GM18868 (cell line): ENCODE measurements at regions not wholly inside any gene's neighbourhood (a gene's known extent, or its start where the extent isn't known, plus 50 kb on each side); places are given as distances from the start of the nearest gene placed in this dataset.

Experiments
- ATAC-seq: cut with Tn5 transposase; IDR thresholded peaks from one replicate; pipeline ENCODE4 v1.9.1; 2021; ENCODE audit warnings: mild to moderate bottlenecking, moderate library complexity; ENCODE audit not compliant: unreplicated experiment

DNA sequence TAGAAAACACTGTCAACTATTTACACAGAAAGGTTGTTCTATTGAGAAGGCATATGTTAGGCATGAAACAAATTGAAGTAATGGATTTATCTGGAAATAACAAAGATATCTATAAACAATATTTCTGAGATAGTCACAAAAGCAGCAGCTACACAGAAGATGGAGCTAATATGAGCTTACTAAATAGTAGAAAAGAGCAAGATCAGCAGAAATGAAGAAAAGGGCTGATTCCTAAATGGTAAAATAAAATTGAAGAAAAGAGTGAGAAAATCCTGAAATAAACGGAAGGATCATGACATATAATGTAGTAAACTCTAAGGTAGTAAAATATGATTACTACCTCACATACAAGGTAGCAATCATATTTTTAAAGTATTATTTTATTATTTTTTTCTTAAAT, 1263.9 kb downstream of the FSCB start:
- ATAC-seq = no peak

DNA sequence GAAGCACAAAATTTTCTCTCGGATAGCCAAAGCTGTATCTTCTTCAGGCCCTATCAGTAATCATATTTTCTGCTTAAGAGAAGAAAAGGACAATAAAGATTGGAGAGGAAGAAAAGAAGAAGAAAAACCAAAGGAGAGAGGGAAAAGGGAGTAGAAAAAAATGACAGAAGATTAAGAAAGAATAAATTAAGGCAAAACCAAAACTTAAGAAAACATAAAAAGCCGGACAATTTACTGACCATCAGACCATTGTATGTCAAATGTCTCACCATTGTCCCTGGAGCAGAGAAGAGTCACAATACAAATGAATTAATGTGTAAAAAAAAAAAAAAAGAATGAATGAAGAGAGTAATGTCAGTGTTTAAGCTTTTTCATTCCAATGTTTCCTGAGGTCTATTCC, 1274.8 kb downstream of the FSCB start:
- ATAC-seq = no peak

DNA sequence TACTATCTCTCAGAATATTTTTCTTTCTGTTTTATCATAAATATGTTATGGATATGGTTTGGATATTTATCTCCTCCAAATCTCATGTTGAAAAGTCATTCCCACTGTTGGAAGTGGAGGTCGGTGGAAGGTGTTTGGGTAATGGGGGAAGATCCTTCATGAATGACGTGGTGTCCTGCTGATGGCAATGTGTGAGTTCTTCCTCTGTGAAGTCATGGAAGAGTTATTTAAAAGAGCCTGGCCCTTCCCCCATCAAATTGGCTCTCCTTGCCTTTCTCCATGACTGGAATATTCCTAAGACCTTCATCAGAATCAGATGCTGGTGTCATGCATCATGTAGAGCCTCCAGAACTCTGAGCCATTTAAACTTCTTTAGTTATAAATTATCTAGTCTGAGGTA, 1291.6 kb downstream of the FSCB start:
- ATAC-seq = no peak

DNA sequence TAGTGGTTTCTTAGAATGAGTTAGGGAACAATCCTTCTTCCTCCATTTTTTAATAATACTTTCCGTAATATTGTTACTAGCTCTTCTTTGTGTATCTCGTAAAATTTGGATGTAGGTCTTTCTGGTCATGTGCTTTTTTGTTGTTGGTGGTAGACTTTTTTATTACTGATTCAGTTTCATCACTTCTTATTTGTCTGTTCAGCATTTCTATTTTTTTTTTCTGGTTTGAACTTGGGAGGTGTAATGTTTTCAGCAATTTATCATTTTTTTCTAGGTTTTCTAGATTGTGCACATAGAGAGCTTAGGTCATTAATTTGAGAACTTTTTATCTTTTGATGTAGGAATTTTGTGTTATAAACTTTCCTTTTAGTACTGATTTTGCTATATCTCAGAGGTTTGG, 1299.9 kb downstream of the FSCB start:
- ATAC-seq = no peak

DNA sequence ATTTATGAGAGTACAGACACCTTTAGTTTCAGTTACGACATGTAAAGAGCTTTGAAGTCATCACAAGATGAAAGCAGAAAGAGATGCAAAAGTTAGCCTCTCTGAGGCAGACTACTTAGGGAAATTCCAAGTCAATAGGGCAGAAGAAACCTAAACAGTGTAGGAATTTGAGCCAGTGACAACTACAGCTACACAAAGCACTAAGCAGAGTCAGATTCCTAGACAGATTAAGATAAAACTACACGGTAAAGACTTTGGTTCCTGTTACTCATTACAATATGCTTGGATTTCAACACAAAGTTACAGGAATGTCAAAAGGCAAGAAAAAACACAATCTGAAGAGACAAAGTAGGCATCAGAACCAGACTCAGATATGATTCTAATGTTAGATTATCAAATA, 1302.3 kb downstream of the FSCB start:
- ATAC-seq = no peak

DNA sequence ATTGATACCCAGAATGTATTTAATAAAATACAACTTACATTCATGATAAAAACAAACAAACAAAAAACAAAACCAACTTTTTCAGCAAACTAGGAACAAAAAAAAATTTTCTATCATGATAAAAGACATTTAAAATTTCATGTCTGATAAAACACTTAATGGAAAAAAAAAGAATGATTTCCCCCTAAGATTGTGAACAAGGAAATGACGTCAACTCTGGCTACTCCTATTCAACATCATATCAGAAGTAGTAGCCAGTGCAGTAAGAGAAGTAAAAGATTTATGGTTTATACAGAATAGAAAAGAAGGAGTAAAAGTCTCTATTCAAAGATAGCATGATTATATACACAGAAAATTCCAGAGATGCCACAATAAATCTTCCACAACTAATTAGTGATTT, 1306.6 kb downstream of the FSCB start:
- no peak for ATAC-seq

DNA sequence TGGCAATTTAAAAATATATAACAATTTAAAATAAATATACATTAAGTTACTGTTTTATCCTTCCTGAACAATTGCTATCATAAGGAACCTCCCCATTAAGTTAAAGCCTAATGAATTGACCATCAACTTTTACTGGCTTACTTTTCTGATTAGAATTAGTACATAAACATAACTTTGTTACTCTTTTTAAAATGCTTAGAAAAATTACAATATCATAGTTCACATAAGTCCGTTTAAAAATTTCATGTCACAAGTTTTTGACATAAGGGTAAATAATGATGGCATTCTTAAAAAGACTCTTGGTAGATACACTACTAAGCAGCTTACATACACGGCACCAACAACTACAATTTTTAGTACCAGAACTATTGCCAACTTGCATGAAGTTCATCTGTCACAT, 1308.6 kb downstream of the FSCB start:
- no peak for ATAC-seq

DNA sequence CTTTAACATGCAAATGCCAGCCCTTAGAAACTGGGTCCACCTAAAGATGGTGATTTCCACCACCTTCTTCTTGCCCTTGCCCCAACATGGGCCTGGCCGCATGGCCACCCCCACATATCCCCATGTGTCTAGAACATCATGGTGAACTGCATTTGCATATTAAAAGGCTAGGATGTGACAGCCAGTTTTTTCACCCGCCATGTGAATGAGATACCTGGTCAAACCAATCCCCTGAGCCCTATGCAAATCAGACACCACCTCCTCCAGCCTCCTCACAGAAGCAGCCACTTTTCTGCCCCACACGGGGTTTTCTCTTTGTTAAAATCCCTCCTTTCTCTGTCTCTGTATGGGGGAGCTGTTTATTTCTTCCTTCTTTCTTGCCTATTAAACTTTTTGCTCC, 1322.5 kb downstream of the FSCB start:
- ATAC-seq = no peak

DNA sequence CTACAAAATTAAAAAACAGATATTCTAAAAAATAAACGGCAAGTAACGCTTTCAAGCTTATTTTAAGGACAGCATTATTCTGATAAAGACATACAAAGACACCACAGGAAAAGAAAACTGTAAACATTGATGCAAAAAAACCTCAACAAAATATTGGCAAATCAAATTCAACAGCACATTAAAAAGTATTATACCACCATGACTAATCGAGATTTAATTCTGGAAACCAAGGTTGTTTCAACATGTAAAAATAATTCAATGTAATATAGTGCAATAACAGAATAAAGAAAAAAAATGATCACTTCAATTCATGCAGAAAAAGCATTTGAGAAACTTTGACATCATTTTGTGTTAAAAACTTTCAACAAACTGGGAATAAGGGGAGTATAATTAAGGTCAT, 1323.2 kb downstream of the FSCB start:
- ATAC-seq = no peak

DNA sequence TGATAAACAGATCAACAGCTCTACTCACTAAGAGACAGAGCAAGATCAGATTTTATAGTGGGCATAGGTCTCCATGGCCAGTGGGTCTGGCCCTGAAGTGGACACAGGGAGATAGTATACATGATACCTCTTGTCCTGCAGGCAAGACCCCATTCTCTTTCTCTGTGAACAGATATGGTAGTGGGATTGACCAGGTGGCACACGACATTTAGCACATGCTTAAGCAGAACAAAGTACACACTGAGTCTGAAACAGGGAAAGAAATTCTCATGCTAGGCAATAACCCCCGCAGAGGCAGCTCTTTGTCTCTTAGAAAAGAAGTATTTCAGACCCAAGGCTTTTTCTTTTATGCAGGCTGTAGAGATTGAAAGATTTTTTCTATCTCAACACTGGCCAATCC, 1331.2 kb downstream of the FSCB start:
- no peak for ATAC-seq

DNA sequence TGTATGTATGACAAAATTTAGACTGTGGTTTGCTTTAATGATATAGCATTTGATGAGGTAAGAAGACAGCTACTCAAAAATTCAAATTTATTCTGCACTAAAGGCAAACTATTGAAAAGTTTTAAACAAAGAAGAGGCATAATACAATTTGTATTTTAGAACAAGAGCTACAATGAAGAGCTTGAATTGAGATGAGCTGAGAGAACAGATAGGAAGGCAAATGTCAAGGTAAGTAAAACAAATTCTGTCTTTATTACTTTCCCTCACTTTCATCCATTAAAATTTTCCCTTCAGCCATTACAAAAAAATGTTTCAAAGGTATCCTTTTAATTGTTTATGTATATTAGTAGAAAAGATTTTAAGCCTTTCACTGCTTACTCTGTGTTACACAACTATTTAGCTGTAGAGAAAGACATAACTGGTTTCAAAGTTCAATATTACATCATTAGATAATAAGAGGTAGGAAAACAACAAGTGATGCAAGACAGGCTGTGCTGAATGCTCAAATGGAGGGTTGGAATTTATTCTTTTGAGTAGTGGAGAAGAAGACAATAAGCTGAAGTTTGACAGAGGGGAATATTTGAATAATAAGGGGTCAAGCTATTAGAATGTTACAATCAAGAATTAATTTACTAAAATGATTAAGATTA, 1334.1 kb downstream of the FSCB start:
- no peak for ATAC-seq

DNA sequence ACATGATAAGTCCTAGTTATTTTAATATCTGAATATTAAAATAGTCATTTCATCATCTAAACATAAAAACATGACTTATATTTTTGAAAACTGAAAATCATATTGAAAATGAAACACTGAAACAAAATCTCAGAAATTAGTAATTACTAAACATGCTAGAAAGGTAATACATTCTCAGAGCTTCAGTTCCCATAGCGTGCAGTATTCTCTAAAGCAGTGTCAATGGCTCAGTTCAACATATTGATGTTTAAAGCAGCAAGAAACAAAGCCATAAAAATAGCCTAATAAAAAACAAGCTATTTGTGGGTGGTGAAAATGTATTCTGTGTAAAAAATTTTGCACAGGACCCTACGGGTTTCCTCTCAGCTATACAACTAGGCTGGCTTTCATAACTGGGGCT, 1337.4 kb downstream of the FSCB start:
- peak; percentile 89 for ATAC-seq

DNA sequence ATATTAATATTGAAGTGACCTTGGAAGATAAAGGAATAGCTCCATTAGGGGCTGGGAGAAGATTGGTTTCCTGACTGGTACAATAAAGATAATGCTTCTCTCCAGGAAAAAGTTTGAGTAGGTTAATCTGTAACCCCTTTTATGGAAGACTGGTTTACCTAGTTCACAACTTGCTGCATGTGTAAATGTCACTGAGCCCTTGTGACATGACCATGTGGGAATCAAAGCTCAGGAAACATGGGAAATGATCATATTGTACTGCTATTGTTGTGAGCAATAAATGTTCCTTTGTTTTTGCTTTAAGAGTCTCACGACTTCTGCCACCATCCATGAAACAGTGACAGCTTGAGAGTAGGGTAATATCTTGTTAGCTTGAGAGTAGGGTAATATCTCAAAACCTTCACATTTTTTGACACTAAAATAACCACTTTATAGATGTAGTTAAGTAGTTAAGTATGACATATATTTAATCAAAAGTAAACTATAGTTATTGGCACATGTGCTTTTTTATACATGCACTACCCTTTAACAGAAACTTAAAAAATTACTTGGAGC, 1338.6 kb downstream of the FSCB start:
- no peak for ATAC-seq

DNA sequence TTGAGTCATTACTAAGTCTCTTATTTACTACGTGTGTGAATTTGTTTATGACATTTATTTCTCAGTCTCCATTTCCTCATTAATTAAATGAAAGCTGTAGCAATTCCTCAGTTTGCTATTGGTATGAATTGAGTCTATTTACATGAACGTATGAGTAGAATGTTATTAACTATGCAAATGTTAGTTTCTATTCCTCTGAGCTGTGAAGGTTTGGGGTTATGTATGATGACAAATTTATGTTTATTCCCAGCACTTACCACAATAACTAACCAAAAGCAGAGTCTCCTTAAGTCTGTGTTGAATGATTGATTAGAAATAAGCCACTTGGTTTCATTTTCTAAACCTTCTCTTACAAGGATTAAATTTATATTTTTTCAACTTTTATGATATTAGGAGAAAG, 1340.9 kb downstream of the FSCB start:
- ATAC-seq = peak; percentile 28

DNA sequence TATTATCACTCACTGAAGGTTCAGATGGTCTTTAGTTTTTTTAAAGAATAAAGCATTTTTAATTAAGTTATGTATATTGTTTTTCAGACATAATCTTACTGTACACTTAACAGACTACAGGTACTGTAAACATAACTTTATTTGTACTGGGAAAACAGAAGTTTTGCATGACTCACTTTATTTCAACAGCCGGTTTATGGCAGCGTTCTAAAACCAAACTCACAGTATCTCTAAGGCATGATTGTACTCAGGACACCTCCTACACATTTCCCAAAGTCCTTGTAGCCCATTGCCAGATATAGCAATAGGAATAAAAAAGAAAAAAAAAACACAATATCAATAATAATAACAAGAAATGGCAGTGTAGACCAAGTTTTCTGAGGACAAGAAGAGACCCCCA, 1341.4 kb downstream of the FSCB start:
- ATAC-seq = no peak

DNA sequence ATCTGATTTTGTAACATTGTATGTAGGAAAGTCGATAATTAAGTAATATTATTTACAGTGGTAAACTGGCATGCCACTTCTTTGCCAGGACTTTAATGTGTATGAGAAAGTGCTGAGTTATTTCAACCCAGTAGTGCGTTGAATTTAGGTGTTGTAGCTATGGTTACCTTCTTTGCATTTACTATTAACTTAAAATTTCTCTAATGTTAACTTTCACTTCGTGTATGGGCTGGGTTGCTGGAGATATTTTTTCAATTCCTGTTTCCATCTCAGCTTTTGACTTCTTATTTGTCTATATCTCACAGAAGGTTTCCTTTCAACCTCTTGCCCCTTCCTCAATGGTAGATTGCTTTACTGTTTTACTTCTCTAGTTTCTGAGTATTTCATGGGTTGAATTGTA, 1345.6 kb downstream of the FSCB start:
- ATAC-seq = peak; percentile 81

DNA sequence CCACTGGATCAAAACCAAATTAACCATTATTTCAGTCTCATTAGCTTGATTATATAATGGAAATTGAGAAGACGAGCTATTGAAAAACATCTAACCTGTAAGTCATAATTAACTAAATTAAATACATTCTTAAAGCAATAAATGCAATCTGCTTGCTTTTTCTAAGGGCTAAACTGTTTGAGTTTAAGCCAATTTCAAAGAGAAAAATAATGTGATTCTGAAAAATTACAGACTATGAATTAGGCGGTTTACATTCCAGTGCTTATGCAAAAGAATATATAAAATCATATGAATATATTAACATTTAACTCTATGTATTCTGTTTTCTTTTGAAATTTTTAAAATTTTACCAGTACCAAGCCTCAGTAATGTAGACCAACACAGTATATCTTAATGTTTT, 1349.4 kb downstream of the FSCB start:
- ATAC-seq = no peak

DNA sequence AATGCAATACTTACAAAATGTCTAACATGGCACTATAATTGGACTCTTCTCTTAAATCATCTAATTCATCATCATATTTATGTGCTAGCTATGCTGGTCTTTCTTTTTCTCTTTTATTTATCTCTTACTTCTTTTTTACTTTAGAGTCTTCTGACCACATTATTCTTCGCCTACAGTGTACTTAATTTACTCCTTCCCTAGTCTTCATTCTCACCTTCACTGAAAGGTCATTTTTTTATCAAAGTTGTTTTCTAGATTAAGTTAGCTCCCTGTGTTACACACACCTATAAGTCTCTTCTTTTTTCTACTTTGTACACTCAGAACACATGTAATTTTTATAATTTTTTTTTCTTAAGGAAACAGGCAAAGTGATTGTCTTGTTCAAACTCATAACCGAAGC, 1351.2 kb downstream of the FSCB start:
- ATAC-seq = no peak

DNA sequence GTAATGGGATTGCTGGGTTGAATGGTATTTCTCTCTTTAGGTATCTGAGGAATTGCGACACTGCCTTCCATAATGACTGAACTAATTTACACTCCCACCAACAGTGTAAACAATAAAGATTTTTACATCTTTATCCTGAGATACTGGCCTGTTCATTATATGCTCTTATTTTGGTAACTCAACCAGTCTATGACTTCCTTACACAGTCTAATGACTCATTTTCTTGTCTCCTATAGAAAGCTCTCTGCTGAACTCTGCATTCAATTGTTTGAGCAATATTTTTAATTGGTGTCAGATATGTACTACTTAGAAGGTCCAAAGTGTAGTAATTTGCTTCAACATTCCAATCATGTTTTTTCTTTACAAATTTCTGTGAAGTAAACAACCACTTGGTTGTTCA, 1351.8 kb downstream of the FSCB start:
- ATAC-seq = no peak

DNA sequence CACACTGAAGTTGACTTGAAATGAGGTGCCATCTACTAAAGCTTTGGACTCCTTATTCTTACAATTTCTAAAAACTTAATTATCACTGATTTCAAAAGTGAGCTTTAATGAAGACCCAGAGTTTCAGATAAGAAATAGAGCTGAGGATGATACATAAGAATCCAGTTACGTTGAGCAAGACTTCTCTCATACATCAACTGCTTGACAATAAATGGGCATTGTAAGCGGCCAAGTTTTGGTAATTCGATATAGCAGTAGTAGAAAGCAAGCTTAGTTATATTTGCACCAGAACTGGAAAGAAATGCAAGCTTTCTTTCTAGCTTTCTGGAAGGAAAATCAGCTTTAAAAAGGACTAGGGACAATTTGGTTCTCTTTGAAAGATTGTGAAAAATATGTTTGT, 1359.6 kb downstream of the FSCB start:
- no peak for ATAC-seq

DNA sequence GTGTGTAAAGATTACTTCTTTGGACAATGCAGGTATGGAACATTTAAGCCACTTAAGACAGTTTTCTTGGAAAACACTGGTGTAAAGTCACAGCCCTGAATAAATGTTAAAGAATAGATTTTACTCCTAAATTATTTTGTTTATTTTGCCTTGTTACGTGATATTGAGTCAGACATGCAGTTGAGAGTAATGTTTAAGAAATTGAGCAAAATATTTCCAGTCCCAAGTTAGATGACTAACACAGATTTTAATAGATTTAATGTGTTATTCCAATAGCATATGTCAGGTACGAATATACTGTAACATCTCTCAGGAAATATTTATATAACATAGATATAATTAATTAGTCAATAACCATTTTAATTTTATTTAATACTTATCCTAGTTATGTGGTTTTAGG, 1361.7 kb downstream of the FSCB start:
- no peak for ATAC-seq

DNA sequence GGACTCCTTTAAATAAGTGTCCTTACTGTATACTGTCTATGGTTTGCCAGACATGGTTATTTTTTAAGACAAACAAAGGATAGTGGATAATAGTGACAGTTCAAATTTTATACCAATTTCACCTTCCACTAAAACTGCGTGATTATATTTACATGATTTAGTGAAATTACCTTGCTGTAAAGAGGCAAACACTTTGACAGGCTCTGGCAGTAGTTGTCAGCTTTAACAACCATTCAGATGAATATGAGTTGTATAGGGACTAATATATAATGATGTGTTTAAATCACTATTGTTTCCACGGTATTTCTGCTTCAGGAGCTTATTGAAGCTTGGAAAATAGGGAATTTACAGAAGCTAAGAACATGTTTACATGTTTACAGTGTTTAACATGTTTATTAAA, 1364.0 kb downstream of the FSCB start:
- ATAC-seq = no peak

DNA sequence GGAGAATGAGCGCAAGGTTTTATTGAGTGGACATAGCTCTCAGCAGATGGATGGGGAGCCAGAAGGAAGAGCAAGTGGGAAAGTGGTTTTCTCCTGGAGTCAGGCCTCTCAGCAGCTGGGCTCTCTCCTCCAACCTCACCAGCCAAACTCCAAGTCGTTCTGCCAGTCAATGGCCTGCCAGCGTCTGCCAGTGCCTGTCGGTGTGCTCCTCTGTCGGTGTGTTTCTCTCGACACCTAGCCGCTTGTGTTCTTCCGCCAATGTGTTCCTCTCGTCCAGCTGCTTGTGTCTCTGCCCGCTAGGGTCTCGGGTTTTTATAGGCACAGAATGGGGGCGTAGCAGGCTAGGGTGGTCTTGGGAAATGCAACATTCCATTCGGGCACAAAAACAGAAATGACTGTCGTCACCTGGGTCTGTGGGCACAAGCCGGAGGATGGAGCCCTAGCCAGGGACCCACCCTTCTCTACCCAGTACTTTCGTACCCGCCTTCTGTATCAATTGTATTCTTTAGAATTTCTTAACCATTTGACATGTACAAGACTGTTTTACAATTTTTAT, 1365.4 kb downstream of the FSCB start:
- no peak for ATAC-seq
